HG03354 (cell line): ENCODE measurements at regions not wholly inside any gene's neighbourhood (a gene's known extent, or its start where the extent isn't known, plus 50 kb on each side); places are given as distances from the start of the nearest gene placed in this dataset.

Experiments
- ATAC-seq: cut with Tn5 transposase; IDR thresholded peaks from one replicate; pipeline ENCODE4 v1.9.1; 2021; ENCODE audit warnings: mild to moderate bottlenecking; ENCODE audit not compliant: unreplicated experiment, poor library complexity, severe bottlenecking

DNA sequence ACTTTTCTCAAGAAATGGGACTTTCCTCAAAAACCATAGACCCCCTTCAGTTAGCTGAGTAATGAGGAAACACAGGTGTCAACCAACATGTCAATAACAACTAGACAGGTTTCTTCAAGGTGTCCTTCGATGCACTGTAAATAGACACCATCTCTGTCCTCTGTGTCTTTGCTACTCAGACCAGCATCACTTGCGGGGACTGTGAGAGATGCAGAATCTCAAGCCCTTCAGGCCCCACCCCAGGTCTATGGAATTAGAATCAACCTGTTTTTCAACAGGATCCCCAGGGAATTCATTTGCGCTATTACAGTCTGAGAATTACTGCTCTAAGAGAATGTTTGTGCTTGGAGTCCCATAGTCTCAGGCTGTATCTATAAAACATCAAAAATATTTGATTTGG, 469.9 kb downstream of the COG6 start:
- ATAC-seq = no peak

DNA sequence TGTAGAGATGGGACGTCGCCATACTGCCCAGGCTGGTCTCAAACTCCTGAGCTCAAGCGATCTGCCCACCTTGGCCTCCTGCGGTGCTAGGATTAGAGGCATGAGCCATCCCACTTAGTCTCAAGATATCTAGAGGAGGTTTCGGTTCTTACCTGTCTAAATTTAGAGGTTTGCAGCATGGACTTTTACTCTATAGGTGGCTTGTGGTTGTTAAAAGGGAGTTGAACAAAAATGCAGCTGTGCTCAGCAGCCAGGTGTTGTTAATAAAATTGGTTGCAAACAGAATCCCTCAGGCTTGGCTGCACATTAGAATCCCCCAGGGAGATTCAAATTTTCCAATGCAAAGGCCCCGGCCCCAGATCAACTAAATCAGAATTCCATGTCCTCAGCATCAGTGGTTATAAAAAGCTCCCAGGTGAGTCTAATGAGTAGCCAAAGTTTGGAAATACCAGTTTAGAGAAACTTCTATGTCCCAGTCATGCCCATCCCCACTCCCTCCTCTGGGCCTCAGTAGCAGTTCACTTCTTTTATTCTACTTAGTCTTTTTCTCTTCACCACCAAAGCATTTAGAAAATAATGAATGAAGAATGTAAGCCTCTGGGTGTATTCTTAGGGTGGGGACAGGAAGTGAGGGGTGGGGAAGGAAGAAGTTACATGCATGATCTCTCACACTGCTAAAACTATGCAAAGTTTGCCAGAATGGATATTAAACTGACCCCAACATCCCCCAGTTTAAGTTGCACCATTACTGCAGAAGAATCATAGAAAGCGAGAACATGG, 471.0 kb downstream of the COG6 start:
- ATAC-seq = peak; percentile 49

DNA sequence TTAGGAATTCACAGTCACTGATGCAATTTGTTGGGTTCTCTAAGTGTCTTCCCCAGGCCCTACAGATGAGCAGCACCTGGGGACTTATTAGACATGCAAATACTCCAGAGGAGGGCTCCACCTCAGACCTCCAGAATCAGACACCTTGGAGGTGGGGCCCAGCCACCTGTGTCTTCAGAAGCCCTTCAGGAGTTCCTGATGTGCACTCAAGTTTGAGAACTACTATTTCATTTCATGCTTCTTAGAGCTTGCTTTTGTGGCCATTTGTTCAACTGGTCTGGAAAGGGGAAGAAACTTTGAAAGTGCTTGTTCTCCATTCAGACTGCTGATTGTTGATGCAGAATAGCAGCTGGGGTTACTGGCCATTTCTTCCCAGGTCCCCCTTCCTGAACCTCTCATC, 472.0 kb downstream of the COG6 start:
- no peak for ATAC-seq

DNA sequence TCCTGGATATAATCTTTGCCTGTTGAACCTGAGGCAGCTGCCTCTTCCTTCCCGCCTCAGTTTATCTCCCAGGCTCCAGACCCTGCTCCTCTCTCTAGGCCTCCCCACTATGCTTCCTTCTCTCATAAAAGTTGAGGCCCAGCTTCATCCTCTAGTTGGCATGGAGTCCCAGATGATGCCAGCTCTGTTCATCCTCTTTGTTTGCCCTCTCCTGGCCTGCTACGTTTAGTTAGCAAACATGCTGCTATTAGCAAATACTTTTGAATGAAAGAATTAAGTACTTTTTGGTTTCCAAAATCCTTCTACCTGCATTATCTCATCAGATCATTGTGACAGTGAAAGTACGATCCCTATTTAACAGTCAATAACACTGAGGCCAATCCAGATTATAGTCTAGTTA, 472.5 kb downstream of the COG6 start:
- no peak for ATAC-seq

DNA sequence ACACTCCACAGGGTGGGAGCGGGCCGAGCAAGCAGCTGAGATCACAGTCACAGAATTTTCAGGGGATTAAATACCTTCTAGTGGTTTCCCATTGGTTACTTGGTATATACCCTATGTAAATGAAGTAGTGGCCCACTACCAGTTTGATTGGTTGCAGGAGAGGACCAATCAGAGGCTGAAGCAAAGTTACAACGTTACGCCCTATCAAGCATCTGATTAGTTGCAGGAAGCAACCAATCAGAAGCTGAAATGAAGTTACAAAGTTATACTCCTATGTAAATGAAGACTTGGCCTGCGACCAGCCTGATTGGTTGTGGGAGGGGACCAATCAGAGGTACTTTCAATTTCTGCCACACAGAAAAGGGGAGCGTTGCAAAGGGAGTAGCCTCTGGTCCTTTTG, 474.0 kb downstream of the COG6 start:
- ATAC-seq = no peak

DNA sequence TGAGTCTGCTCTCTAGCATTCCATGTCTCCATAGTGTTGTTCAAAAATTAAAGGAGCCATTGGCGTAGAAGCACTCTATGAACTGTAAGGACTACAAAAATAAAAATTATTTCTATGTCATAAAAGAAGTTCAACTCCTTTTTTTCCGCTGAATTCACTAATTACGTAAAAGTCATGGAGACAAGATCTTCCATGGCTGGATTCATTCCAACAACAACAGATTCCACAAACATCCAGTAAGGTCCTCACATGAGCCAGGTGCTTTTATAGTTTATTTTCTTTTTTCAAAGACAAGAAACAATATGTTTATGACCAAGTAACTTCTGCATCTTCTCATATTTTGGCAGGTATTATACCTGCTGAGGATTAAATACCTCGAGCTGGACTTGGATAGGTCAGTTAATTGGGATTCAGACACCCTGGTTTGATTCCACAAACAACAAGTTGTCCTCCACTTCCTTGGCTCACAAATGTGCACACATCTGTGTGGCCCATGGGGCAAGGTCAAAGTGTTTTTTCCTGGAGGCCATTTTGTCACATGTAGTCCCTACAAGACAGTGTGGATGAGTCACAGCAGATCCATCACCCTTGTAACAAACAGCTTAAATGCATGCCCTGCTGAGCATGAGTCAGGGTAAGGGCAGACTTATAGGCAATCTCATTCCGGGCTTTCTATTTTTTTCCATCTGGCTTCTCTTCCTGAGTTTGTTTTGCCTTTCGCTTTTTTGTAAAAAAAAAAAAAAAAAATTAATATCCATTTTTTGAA, 475.6 kb downstream of the COG6 start:
- ATAC-seq = no peak

DNA sequence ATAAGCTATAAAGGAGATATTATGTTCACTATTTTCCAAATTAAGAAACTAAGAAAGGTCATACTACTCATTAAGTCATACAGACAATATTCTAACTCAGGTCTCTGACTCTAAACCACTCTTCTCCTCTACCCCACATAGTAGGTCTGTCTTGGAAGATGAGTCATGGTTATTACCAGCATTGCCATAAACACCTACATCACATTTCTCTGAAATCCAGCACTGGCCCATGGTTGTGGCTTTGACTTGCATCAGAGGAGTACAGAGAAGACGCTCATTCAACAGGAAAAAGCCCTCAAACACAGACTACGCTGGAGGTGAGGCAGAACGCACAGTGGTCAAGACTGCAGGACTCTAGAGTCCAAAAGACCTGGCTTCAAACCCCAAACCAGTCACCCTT, 476.8 kb downstream of the COG6 start:
- no peak for ATAC-seq

DNA sequence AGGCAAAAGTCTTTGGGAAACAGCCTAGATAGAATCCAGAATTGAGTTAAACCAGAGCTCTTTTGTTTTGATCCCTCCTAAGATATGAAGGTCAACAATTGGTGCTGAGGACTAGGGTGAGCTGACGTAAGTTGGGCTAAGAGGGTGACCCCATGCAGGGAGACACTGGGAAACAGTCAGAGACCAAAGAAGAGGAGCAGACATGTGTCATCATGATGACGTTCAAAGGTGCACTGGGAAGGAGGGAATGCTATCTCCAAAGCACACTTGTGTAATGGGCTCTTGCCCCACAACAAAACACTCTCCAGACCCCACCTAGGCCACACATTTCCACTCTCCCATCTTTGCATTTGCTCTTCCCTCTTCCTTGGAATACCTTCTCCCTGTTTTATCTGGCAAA, 481.4 kb downstream of the COG6 start:
- no peak for ATAC-seq

DNA sequence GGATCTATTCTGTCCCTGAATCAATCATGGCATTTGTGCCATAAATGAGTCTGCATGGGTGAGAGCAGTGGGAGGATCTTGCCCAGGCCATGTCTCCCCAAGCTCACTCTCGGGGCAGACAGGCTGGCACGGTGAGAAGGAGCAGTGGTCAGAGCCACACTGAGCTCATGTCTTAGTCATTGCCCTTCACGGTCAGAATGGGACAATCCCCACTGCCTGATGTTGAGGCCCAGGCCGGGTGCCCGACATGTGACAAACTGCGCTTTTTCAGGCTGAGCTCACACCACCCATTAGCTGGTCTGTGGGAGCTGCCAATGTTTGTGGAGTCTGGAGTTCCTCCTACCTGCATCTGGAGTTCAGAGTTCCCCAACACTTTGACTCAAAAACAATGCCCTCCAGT, 481.9 kb downstream of the COG6 start:
- no peak for ATAC-seq

DNA sequence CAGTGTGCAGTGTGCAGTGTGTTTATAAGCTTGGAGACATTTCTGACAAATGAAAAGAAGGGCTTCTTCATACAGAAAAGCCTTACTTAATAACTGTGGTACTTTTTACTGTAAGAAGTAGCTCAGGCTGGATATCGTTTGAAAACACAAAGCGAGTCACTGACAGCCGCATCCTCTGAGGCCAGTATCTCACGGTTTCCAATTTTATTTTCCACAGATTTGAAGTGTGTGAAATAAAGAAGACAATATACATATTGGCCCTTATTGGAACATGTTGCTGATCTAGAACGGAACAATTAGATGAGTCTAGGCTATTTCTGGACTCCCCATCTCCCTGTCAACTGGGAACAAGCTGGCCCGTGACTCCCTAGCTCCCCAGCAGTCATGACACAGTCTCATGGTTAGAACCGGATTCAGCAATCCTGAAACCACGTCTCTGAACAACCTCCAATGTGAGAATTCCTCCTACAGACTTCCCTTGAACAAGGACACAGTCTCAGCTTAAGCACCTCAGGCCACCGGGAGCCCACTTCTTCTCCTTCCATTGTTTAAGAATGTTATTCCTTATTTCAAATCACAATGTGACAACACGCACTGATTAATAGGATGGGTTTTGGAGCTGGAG, 484.5 kb downstream of the COG6 start:
- no peak for ATAC-seq

DNA sequence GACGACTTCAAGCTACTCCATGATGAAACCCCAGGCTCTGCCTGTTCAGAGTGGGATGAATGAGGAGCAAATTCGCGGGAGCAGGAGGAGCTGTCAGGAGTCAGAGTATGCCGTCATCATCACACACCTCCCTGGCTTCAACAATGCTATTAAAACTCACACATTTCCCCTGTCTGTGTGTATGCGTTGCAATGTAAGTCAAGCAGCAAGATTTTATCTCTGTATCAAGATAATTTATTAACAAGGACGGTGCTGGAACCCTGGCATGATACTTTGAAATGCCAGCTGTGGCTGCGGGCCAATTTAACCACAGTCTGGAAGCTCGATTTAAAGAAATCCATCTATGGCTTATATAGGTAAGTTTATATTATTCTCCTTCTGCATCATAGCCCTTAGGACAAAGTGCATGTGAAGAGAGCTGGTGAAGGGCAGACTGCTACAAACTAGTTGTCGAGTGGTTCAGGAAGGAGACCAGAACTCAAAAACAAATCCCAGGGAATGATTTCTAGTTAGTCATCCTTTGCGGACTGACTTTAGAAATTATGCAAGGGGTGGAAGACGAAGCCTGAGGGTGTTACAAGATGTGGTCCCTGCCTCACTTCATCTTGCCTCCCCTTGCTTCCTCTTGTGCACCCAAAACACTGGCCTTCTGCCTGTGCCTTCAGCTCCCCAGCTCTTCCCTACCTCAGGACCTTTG, 486.5 kb downstream of the COG6 start:
- no peak for ATAC-seq

DNA sequence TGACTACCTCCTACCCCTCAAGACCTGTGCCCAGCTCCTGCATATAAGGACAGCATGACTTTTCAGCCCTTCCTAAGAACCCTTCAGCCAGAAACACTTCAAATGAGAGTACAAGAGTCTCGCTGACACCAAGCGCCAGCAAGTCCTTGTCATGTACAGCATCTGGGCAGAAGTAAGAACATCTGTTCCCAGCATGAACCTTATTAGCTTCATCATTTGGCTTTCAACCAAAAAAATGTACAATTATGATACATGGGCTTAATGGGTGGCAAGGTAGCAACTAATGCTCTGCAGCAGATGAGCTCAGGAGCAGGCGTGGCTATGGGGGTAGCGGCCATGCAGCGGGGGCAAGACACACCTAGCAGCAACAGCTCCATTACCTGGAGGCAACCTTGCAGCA, 487.6 kb downstream of the COG6 start:
- no peak for ATAC-seq

DNA sequence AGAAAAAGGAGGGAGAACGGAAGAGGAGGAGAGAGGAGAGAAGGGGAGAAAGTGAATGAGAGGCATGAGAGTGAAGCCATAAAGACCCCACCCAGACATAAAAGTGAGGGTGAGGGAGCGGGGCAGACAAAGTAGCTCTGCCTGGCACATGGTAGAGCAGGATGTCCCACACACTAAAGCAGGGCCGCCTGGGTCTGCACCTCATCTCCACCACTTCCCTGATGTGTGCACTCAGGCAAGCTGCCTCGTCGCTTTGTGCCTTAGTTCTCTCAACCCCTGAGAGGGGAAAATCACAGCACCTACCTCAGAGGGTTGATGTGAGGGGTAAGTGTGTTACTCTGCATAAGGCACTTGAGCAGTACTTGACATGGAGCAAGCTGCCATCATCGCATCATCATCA, 488.1 kb downstream of the COG6 start:
- ATAC-seq = no peak

DNA sequence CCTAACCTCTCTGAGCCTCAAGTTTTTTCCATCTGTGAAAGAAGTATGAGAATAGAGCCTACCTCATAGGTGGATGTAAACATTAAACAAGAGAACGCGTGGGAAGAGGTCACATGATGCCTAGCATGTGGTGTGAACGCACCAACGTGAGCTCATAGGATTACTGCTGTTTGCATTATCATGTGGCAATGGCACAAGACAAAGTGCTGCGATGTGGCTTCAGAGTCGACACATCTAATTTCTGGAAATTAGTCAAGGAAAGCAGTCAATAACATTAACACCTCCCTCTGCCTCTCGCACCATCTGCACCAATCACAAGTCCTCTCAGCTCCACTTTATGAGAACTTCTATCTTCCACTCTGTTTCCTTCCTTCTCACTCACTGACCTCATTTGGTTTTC, 489.7 kb downstream of the COG6 start:
- ATAC-seq = no peak

DNA sequence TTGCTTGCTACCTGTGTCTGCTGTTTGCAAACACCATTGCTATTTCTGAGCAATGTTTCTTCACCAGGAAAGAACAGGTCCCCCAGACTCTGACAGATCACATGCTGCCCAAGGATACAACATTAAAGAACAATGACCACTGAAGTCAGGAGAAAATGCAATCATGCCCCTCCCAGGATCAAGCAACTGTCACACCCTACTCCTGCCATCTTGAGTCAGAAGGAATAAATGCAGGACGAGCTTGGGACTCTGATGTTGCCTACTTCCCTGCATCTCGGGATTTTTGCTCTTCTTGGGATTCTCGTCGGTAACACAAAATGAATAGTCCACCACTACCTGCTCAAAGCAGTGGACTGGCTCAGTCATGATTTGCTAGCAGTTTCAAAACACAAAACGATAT, 490.6 kb downstream of the COG6 start:
- ATAC-seq = no peak

DNA sequence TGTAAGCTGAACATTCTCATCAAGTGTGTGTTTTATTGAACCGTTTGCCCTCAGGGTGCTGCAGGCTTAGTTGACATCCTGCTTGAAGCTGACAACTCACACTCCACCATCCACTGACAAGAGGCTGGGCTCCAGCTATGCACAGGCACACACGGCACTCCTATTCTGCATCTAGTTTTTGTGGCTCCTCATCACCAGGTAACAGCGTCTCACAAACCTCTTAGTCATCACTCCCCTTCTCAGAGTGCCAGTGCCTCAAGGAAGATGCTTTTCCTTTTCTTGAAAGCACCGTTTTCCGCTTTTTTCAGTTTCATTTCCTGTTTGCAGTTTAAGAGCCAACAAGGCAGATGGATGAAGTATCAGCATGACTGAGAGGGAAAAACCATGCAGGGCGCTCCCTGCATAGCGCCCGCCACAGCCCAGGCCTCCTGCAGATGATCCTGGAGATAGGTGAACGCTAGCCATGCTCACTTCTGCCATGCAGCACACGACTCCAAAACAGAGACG, 491.2 kb downstream of the COG6 start:
- no peak for ATAC-seq

DNA sequence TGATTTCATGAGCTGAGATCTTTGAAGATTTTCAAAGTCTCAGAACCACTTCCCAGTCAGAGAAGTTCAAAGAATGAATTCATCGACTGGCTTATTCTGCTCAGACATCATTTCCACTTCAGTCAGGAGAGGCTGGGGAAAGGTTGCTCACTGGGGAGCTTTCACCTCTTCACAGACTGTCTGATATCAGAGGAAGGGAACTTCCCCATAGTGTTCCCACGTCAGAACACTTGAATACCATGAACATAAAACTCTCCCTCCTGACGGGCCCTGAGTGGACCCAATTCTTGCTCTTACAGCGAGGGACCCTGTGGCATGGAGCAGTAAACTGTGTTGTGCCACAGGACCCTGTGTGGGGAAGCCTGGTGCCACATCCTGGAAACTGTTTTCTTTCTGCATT, 492.6 kb downstream of the COG6 start:
- no peak for ATAC-seq

DNA sequence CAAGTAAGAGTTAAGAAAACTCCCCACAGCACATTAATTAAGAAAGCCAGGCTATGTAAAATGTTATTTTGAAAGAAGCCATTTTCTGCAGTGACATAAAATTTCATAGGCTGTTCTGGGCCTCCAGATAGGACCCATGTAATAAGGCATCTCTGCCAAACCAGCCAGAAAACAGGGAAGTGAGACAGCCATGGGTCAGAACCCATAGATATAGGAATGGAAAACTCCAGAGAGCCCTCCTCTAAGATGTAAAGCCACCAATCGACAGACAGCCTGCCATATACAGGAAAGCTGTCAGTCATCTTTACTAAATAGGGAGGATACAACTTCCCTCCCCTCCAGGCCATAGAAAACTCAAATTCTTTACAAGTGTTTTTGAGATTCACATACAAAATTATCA, 493.3 kb downstream of the COG6 start:
- ATAC-seq = no peak

DNA sequence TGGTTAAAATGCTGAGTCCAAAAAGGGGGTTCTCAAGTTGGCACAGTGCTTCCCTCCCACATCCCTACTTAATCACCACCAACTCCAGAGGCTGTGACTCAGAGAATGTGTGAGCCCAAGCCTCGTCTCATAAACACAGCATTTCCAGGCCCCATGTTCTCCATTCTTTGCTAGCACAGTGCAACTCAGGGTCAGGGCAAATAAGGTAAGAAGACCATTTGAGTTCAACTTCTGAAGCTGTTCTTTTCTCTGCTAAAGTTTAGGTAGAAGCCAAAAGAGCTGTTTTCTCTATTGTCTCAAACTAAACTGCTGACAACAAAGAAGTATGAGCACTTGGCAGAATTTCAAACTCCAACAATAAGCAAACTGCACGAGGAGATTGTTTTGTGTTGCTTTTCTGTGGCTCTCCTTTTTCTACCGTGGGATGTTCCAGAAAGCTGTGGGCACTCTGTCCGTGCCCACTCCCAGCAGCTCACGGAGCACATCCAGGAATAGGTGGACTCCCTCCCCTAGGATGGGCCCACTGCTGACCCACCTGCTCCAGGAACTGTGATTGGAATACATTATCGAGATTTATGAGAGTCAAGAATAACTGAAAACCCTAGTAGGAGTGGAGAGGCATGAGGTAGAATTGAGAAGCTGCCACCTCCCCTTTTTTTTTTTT, 494.3 kb downstream of the COG6 start:
- no peak for ATAC-seq

DNA sequence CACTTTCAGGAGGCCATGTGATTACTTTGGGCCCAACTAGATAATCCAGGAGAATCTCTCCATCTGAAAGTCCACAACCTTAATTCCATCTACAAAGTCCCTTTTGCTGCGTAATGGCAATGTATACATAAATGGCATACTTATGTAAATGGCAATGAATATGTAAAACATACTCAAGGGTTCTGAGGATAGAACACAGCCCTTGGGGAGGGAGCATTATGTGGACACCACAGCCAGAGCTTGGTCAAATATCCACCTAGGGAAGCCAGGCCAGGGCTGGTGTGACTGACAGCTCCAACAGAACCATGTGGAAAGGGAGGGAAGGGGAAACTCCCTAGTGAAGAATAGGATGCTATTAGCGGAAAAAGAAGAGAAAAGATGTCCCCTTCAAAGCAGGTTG, 496.2 kb downstream of the COG6 start:
- no peak for ATAC-seq
